HepG2 (cell line): ENCODE measurements at regions not wholly inside any gene's neighbourhood (a gene's known extent, or its start where the extent isn't known, plus 50 kb on each side); places are given as distances from the start of the nearest gene placed in this dataset.

ENCODE experiments used
- ATAC-seq: fragments of 200-7000 bp; cut with Tn5 transposase; 3 replicates; pipeline ENCODE4 v1.9.1; 2020; ENCODE audit warnings: mild to moderate bottlenecking, moderate library complexity
- BruUV-seq: library from RNA; stranded (reverse); fragments of 400-500 nt; replicated peaks from 2 replicates; lab custom pipeline; 2021; lab: Mats Ljungman, UMichigan
- CTCF ChIA-PET: fragments of 300-600 bp; formaldehyde crosslinking; extraction: SDS; loops from one replicate; lab custom pipeline; 2021; ENCODE audit warnings: low total read pairs, inconsistent platforms, low intra/inter-chr PET ratio; lab: Yijun Ruan, JAX
- POLR2A ChIA-PET: fragments of 350-600 bp; sonication (Branson Sonifier 250); formaldehyde crosslinking; loops from one replicate; lab custom pipeline; 2020; ENCODE audit warnings: antibody characterized with exemption, inconsistent platforms; lab: Yijun Ruan, JAX
- DNase-seq: peaks from one replicate; pipeline ENCODE4 v3.0.0-alpha.2; 2015; ENCODE audit warnings: low spot score
- FAIRE-seq: peaks from 3 replicates; lab custom pipeline; 2011; peaks lifted over from hg19 to GRCh38; lab: Jason Lieb, UNC
- H2AFZ ChIP-seq: one replicate; pipeline ENCODE4 v1.6.1; 2011; ENCODE audit warnings: low read length, inconsistent platforms
- H3K27ac ChIP-seq: fragments of 300-600 bp; 3 replicates; pipeline ENCODE4 v1.8.0; 2011; ENCODE audit warnings: mixed run types, mild to moderate bottlenecking, mixed read lengths, low read length, inconsistent platforms; ENCODE audit not compliant: insufficient read depth; ENCODE audit errors: extremely low read length
- H3K27me3 ChIP-seq, 2 experiments: fragments of 200-600 bp in 1 of 2; 2 replicates in 1 of 2; 3 replicates in 1 of 2; pipeline versions ENCODE4 v1.6.0 to v1.8.0; 2011; ENCODE audit warnings: low read length in 2 of 2, mild to moderate bottlenecking in 2 of 2, moderate library complexity in 2 of 2, inconsistent platforms in 1 of 2; ENCODE audit not compliant: insufficient read depth in 2 of 2, control insufficient read depth in 1 of 2
- H3K36me3 ChIP-seq, 2 experiments: fragments of 200-600 bp in 1 of 2; replicated peaks in 1 of 2; 2 replicates in 1 of 2; 3 replicates in 1 of 2; pipeline versions ENCODE4 v1.5.1 to v1.8.0; 2011; ENCODE audit warnings: low read length in 2 of 2, inconsistent platforms in 1 of 2; ENCODE audit not compliant: insufficient read depth in 2 of 2, control insufficient read depth in 1 of 2
- H3K4me1 ChIP-seq: 2 replicates; pipeline ENCODE4 v1.5.1; 2012; ENCODE audit warnings: low read length, inconsistent platforms; ENCODE audit not compliant: insufficient read depth
- H3K4me2 ChIP-seq: 2 replicates; pipeline ENCODE4 v1.6.0; 2011; ENCODE audit warnings: low read depth, low read length, inconsistent platforms
- H3K4me3 ChIP-seq, 3 experiments: fragments of 200-600 bp in 1 of 3; sonication (generic), shearing (Covaris generic) in 1 of 3; replicated peaks in 1 of 3; 2 replicates each; pipeline ENCODE4 v1.5.1; 2011 to 2016; ENCODE audit warnings: low read length in 3 of 3, inconsistent platforms in 2 of 3, low read depth in 2 of 3, mild to moderate bottlenecking in 2 of 3, control low read depth in 1 of 3, mixed read lengths in 1 of 3; ENCODE audit not compliant: insufficient read depth in 1 of 3
- H3K79me2 ChIP-seq: one replicate; pipeline ENCODE4 v1.6.1; 2011; ENCODE audit warnings: low read length, inconsistent platforms; ENCODE audit not compliant: insufficient read depth
- H3K9ac ChIP-seq: 2 replicates; pipeline ENCODE4 v1.6.0; 2011; ENCODE audit warnings: mild to moderate bottlenecking, low read depth, low read length, inconsistent platforms; ENCODE audit not compliant: insufficient read depth
- H3K9me3 ChIP-seq: 2 replicates; pipeline ENCODE4 v1.5.1; 2012; ENCODE audit warnings: mild to moderate bottlenecking, low read length
- H4K20me1 ChIP-seq: 2 replicates; pipeline ENCODE4 v1.6.0; 2011; ENCODE audit warnings: inconsistent platforms, mild to moderate bottlenecking, low read length, moderate library complexity; ENCODE audit not compliant: insufficient read depth
- BRCA1 ChIP-seq: sonication (generic); formaldehyde crosslinking; IDR thresholded peaks from 2 replicates; pipeline ENCODE4 v1.4.0; 2020; ENCODE audit warnings: missing genetic modification reagents
- SP140L ChIP-seq: sonication (generic); formaldehyde crosslinking; IDR thresholded peaks from 2 replicates; pipeline ENCODE4 v1.4.0; 2020; ENCODE audit warnings: missing genetic modification reagents, borderline replicate concordance
- ZBTB49 ChIP-seq: sonication (generic); formaldehyde crosslinking; IDR thresholded peaks from 2 replicates; pipeline ENCODE4 v1.4.0; 2020; ENCODE audit warnings: missing genetic modification reagents, borderline replicate concordance
- ZNF354B ChIP-seq: sonication (generic); formaldehyde crosslinking; IDR thresholded peaks from 2 replicates; pipeline ENCODE4 v1.8.0; 2022; ENCODE audit warnings: mild to moderate bottlenecking, missing genetic modification reagents
- ZNF549 ChIP-seq: sonication (generic); formaldehyde crosslinking; IDR thresholded peaks from 2 replicates; pipeline ENCODE4 v1.5.0; 2020; ENCODE audit warnings: missing genetic modification reagents
- ZNF580 ChIP-seq: IDR thresholded peaks from 2 replicates; pipeline ENCODE4 v1.6.1; 2016; ENCODE audit warnings: low read depth, borderline replicate concordance
- ZNF816 ChIP-seq: sonication (generic); formaldehyde crosslinking; IDR thresholded peaks from 2 replicates; pipeline ENCODE4 v1.8.0; 2022; ENCODE audit warnings: missing genetic modification reagents, mild to moderate bottlenecking, borderline replicate concordance
- ZNF841 ChIP-seq: sonication (generic); formaldehyde crosslinking; IDR thresholded peaks from 2 replicates; pipeline ENCODE4 v1.8.1; 2023; ENCODE audit warnings: missing genetic modification reagents, borderline replicate concordance
- WGBS: methylation state at CpG from one replicate; pipeline ENCODE4 v1.1.6; 2017; ENCODE audit warnings: low lambda C conversion rate; 5-methylcytosine and 5-hydroxymethylcytosine counted together
- in situ Hi-C: cut with HindIII; loops from 2 replicates; pipeline ENCODE4 v1.10.0; 2017; ENCODE audit warnings: low pct_unique_long_range_greater_than_20kb; ENCODE audit not compliant: extremely low pct_ligation_motif_present
- intact Hi-C: fragments of 100-400 bp; cut with micrococcal nuclease; formaldehyde crosslinking; loops from one replicate; pipeline ENCODE4 v1.10.0; 2022; ENCODE audit not compliant: unreplicated experiment

- no peaks in the 10 kb centered on the region for H3K79me2 ChIP-seq
- in situ Hi-C loops (loop anchor here (25.0 kb wide), 1 partner anchor 678 kb away; no protein-coding TSS in a partner anchor), intact Hi-C loops (loop anchor here (10.0 kb wide), 1 partner anchor 550 kb away; no protein-coding TSS in a partner anchor)
- WGBS = 11% methylated on average over 3 of the region's 5 CpGs
- POLR2A ChIA-PET = no interaction called here
- BruUV-seq = no TSS peak
- no peak overlapping the region for H3K4me3 ChIP-seq
- no peak overlapping the region for H2AFZ ChIP-seq
- no peak for TF ChIP-seq ZNF841 (CRISPR knock-in tag)
- no peak for TF ChIP-seq ZNF354B (CRISPR knock-in tag)
- DNase-seq (no peak), ATAC-seq (no peak), FAIRE-seq (no peak)
- no peak overlapping the region for H3K27ac ChIP-seq
- no peaks in the 10 kb centered on the region for H3K27me3 ChIP-seq
- no peaks in the 10 kb centered on the region for H3K36me3 ChIP-seq
- no peak overlapping the region for H3K9ac ChIP-seq
- no peaks in the 10 kb centered on the region for H3K9me3 ChIP-seq
- H4K20me1 ChIP-seq = no peaks in the 10 kb centered on the region
- no peak overlapping the region for H3K4me2 ChIP-seq
- H3K4me1 ChIP-seq = no peaks in the 10 kb centered on the region
- CTCF ChIA-PET = no interaction called here
Measured at GRCh38 chr5:5884593-5884992, 462.1 kb downstream of the ICE1 start.

- no peak overlapping the region for H3K9ac ChIP-seq
- no peak overlapping the region for H2AFZ ChIP-seq
- H3K4me2 ChIP-seq = no peak overlapping the region
- H4K20me1 ChIP-seq = no peaks in the 10 kb centered on the region
- ChIA-PET POLR2A (no interaction called here), CTCF (no interaction called here)
- ATAC-seq (no peak), DNase-seq (no peak), FAIRE-seq (no peak)
- H3K27me3 ChIP-seq = no peaks in the 10 kb centered on the region
- H3K9me3 ChIP-seq = no peaks in the 10 kb centered on the region
- no peak for TF ChIP-seq BRCA1 (CRISPR knock-in tag)
- no peak for TF ChIP-seq SP140L
- TF ChIP-seq ZNF580 = no peak
- TF ChIP-seq ZNF816 (CRISPR knock-in tag) = no peak
- no peak for TF ChIP-seq ZBTB49 (CRISPR knock-in tag)
- no peak for TF ChIP-seq ZNF549 (CRISPR knock-in tag)
- intact Hi-C loops = loop anchor here (10.0 kb wide), 1 partner anchor 551 kb away; no protein-coding TSS in a partner anchor
- 4% methylated on average over 4 of the region's 5 CpGs for WGBS
- no peak overlapping the region for H3K4me3 ChIP-seq
- in situ Hi-C loops = loop anchor here (25.0 kb wide), 1 partner anchor 679 kb away; no protein-coding TSS in a partner anchor
- H3K4me1 ChIP-seq = no peaks in the 10 kb centered on the region
- no TSS peak for BruUV-seq
- H3K36me3 ChIP-seq = no peaks in the 10 kb centered on the region
- no peaks in the 10 kb centered on the region for H3K79me2 ChIP-seq
- no peak overlapping the region for H3K27ac ChIP-seq
Measured at GRCh38 chr5:5883562-5883961, 461.1 kb downstream of the ICE1 start.
